Kidney epithelial cell (primary cell): ENCODE measurements at regions not wholly inside any gene's neighbourhood (a gene's known extent, or its start where the extent isn't known, plus 50 kb on each side); places are given as distances from the start of the nearest gene placed in this dataset.

Experiments
- DNase-seq: peaks from one replicate; pipeline ENCODE4 v3.0.0-alpha.2; 2010; ENCODE audit warnings: low read depth
- H3K27me3 ChIP-seq: 2 replicates; pipeline ENCODE4 v1.6.0; 2011; ENCODE audit warnings: low read length; ENCODE audit not compliant: control insufficient read depth, insufficient read depth
- H3K36me3 ChIP-seq: 2 replicates; pipeline ENCODE4 v1.5.1; 2011; ENCODE audit warnings: low read length; ENCODE audit not compliant: control insufficient read depth, insufficient read depth
- H3K4me3 ChIP-seq: 2 replicates; pipeline ENCODE4 v1.5.1; 2011; ENCODE audit warnings: low read depth, mild to moderate bottlenecking, control low read depth, low read length
- TF ChIP-seq, protein P1 (sequence below): IDR thresholded peaks from 2 replicates; pipeline ENCODE4 v1.5.1; 2011; ENCODE audit warnings: mild to moderate bottlenecking, moderate library complexity, low read length, control low read depth, inconsistent platforms; ENCODE audit not compliant: insufficient read depth, poor library complexity, severe bottlenecking

DNA sequence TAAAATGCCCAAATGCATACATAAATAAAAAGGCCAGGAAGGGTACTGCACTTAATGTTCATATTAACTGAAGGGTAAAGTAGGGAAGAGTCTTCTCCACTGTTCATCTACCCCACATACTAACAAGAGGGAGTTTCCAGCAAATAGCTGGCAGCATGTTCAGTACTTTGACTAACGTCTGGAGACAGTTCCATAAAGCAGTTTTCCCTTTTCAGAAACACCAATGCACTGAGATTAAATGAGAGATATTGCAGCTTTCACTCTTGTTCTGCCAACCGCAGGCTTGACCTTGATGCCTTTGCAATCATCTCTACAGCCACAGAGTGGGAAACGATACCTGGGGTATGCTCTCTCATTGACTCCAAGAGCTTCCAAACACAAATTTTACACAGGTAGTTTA is 2123.1 kb upstream of the TENM3 start:
- no peak overlapping the region for H3K4me3 ChIP-seq
- TF ChIP-seq, protein P1, sequence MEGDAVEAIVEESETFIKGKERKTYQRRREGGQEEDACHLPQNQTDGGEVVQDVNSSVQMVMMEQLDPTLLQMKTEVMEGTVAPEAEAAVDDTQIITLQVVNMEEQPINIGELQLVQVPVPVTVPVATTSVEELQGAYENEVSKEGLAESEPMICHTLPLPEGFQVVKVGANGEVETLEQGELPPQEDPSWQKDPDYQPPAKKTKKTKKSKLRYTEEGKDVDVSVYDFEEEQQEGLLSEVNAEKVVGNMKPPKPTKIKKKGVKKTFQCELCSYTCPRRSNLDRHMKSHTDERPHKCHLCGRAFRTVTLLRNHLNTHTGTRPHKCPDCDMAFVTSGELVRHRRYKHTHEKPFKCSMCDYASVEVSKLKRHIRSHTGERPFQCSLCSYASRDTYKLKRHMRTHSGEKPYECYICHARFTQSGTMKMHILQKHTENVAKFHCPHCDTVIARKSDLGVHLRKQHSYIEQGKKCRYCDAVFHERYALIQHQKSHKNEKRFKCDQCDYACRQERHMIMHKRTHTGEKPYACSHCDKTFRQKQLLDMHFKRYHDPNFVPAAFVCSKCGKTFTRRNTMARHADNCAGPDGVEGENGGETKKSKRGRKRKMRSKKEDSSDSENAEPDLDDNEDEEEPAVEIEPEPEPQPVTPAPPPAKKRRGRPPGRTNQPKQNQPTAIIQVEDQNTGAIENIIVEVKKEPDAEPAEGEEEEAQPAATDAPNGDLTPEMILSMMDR, result no peak
- no peak for DNase-seq
- no peaks in the 10 kb centered on the region for H3K27me3 ChIP-seq
- H3K36me3 ChIP-seq, result no peaks in the 10 kb centered on the region

DNA sequence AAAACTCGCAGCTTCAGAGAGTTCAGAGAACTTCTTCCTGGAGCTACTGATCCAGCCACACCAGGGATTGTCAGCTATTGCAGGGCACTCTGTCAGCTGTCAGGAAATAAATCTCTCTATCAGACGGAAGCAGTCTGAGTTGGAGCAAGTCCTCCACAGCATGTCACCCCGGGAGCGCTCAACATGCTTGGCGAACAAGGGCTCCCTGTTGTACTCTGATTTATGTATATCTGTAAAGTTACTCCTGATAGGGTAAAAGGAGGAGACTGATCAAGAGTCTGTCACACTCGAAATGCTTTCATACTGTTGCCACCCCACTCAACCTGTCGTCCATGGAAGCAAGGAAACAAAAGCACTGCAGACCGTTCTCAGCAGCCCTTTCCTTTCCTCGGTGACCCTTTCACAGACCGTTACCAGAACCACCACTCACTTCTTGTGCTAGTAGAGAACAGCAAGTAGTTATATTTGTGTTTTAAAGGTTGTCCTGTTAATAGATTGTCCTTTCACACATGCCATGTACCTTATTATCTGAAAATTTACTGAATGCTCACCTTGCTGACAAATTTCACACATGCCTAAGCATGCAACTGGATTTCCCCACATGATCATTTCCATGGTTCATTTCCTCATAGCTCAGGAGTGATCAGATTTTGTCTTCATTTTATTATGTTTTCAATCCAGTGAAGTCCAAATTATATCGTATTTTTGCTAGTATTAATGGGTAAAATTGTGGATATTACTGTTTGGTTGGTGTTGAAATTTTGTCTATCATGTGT is 2108.9 kb upstream of the TENM3 start:
- H3K4me3 ChIP-seq, result peak overlapping the region; percentile 14
- no peaks in the 10 kb centered on the region for H3K36me3 ChIP-seq
- TF ChIP-seq, protein P1, result no peak
- H3K27me3 ChIP-seq, result no peaks in the 10 kb centered on the region
- no peak for DNase-seq

DNA sequence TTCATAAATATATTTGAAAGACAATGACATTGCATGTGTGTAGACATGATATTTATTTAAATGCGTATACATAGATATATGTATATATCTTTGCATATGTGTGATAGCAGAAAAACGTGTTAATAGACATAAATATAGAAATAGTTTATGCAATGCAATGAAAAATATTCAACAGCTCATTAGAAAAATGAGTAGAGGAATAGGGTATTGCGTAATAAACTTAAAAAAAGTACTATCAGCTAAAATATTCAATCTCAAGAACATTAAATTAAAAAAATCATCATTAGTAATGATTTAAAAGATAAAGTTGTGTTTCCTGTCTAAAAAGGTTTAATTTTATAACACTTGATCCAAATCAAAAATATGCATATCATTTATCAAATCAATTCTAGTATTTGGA is 2101.5 kb upstream of the TENM3 start:
- Histone ChIP-seq H3K4me3 (no peak overlapping the region), H3K36me3 (no peaks in the 10 kb centered on the region), H3K27me3 (no peaks in the 10 kb centered on the region)
- TF ChIP-seq, protein P1, result no peak
- DNase-seq, result no peak

DNA sequence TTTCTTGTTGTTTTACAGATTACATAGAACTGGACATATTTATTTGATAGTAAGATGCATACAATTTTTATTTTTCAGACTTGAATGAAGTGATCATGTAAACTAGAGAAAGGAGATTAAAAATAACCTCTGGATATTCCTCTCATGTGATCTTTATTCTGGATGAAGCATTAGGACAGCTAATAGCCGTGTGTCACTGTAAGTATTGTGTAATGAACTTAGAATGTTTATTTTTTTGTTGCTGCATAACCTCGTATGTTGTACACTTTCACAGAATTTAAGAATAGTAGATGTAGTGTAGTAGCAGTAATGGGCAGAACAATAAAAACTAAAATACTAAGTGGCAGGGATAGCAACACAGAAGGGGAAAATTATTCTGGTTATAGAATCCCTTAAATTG is 2094.5 kb upstream of the TENM3 start:
- Histone ChIP-seq H3K27me3 (no peaks in the 10 kb centered on the region), H3K36me3 (no peaks in the 10 kb centered on the region), H3K4me3 (no peak overlapping the region)
- TF ChIP-seq, protein P1, result no peak
- no peak for DNase-seq

DNA sequence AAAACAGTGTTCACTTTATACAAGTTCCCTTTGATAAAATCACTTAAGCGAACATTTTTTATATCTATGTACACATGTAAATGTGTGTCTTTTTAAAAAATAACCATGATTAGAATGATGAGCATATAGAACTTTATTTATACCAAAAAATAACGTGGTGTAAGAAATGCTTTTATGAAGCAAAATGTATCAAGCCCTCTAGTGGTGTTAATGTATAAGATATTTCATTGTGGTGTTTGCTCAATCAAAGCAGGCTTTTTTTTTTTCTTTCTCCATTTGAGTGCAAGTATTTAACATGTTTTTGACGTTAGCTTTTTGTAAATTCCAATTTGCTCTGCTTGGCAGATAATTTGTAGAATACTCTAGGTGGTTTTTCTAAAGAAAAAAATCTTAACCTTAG is 2092.4 kb upstream of the TENM3 start:
- H3K4me3 ChIP-seq, result no peak overlapping the region
- DNase-seq, result no peak
- TF ChIP-seq, protein P1, result peak; percentile 38
- no peaks in the 10 kb centered on the region for H3K27me3 ChIP-seq
- H3K36me3 ChIP-seq, result no peaks in the 10 kb centered on the region

DNA sequence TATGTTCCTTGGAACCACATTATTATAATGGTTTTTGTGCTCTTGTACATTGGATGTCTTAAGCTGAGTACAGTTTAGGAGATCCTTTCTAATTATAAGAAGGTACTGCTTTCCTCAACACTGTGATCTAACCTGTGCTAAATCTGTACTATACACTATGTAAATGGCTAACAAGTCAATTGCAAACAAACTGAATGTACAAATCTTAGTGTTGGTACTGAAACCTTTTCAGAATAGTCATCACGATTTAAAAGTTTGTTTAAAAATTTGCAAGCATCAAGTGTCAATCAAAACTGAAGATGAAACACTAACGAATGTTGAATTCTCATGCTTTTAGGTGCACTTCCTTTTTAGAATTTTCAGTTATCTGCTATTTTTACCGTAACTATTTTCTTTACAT is 2090.4 kb upstream of the TENM3 start:
- no peak for DNase-seq
- TF ChIP-seq, protein P1, result no peak
- Histone ChIP-seq H3K36me3 (no peaks in the 10 kb centered on the region), H3K4me3 (no peak overlapping the region), H3K27me3 (no peaks in the 10 kb centered on the region)
